ENCODE measurements at regions not wholly inside any gene's neighbourhood (a gene's known extent, or its start where the extent isn't known, plus 50 kb on each side); places are given as distances from the start of the nearest gene placed in this dataset.

DNA sequence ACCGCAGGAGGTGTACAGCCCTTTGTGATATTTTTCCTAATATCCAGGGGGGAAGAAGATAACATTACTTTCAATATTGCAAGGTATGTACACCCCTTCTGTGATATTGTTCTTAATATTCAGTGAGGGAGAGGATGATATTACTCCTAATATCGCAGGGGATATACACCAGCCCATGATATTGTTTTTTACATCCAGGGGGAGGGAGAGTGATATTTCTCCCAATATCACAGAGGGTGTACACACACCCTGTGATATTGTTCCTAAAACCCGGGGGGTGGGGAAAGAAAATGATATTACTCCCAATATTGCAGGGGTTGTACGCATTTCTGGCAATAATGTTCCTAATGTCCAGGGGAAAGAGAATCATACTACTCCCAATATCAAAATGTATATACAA lies 58.0 kb upstream of the SLC25A48 start:
- TF ChIP-seq CTCF (conservative IDR thresholded peaks at IDR 0.05; ENCODE audit: control insufficient read depth, insufficient read depth, low read depth, low read length), result no peak
- no peak overlapping the region for H3K4me3 ChIP-seq (ENCODE audit: control insufficient read depth, low read depth, low read length)
- DNase-seq (ENCODE audit: low read depth), result no peak

DNA sequence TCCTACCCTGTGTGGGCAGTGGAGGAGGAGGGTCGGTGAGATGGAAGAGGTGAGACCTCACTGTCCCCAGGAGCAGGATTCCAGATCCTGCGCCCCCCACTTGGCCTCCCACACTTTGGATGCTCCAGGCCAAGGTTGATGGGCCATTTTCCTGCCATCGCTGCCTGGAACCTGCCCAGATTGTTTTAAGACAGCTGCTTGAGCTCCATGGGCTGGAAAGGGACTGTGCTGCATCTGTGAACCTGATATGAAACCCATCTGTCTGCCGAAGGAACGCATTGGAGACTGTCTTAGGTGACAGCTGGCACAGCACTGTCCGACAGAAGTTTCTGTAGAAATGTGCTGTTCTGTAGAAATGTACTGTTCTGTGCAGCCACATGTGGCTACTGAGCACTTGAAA lies 72.7 kb upstream of the SLC25A48 start:
- H3K4me3 ChIP-seq (ENCODE audit: control insufficient read depth, low read depth, low read length), result no peak overlapping the region
- no peak for TF ChIP-seq CTCF (conservative IDR thresholded peaks at IDR 0.05; ENCODE audit: control insufficient read depth, insufficient read depth, low read depth, low read length)
- no peak for DNase-seq (ENCODE audit: low read depth)

GRCh38 chr5:135759149-135759784 lies 75.2 kb upstream of the SLC25A48 start:
- TF ChIP-seq CTCF (conservative IDR thresholded peaks at IDR 0.05; ENCODE audit: control insufficient read depth, insufficient read depth, low read depth, low read length), result no peak
- no peak overlapping the region for H3K4me3 ChIP-seq (ENCODE audit: control insufficient read depth, low read depth, low read length)
- DNase-seq (ENCODE audit: low read depth), result no peak

DNA sequence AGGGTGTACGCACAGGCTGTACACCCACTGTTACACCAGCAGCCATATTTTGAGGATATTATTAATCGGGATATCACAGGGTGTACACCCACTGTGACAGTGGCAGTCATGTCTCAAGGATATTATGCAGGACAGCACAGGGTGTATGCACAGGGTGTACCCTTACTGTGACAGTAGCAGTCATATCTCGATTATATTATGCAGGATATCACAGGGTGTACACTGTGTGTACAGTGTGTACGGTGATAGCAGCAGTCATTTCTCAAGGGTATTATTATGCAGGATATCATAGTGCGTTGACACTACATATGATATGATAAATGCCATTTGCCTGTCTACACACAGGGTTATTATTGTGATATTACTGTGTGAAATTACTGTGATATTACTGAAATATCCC lies 80.5 kb upstream of the SLC25A48 start:
- DNase-seq (ENCODE audit: low read depth), result no peak
- no peak overlapping the region for H3K4me3 ChIP-seq (ENCODE audit: control insufficient read depth, low read depth, low read length)
- TF ChIP-seq CTCF (conservative IDR thresholded peaks at IDR 0.05; ENCODE audit: control insufficient read depth, insufficient read depth, low read depth, low read length), result no peak

DNA sequence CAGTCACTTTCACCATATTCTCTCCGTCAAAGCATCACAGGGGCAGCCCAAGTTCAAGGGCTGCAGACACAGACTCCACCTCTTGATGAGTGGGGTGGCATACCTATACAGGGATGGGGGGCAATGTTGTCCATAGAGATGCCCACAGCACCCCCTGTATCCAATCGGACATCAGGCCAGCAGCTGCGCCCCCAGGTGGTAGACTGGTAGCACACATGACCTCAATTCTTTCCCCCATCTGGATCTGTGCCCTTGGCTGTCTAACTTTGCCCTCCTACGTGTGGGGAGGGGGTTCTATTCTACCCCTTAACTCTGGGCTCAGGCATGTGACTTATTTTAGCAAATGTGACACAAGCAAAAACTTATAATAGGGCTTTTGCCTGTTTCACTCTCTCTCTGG lies 84.0 kb upstream of the SLC25A48 start:
- TF ChIP-seq CTCF (conservative IDR thresholded peaks at IDR 0.05; ENCODE audit: control insufficient read depth, insufficient read depth, low read depth, low read length), result peak; percentile 3
- DNase-seq (ENCODE audit: low read depth), result no peak
- no peak overlapping the region for H3K4me3 ChIP-seq (ENCODE audit: control insufficient read depth, low read depth, low read length)

- no peak for TF ChIP-seq CTCF (conservative IDR thresholded peaks at IDR 0.05; ENCODE audit: control insufficient read depth, insufficient read depth, low read depth, low read length)
- no peak overlapping the region for H3K4me3 ChIP-seq (ENCODE audit: control insufficient read depth, low read depth, low read length)
- DNase-seq (ENCODE audit: low read depth), result no peak
These were observed 86.6 kb upstream of the SLC25A48 start for GRCh38 chr5:135747824-135748223.
